CD4-positive, alpha-beta T cell treated with Interleukin-10 for 1 hour (primary cell): ENCODE measurements at regions not wholly inside any gene's neighbourhood (a gene's known extent, or its start where the extent isn't known, plus 50 kb on each side); places are given as distances from the start of the nearest gene placed in this dataset.

Source experiments
- DNase-seq: peaks from one replicate; pipeline ENCODE4 v3.0.0-alpha.2; 2020

GRCh38 chr18:24741321-24741720, 280.9 kb downstream of the HRH4 start:
- no peak for DNase-seq

- DNase-seq, result no peak
Observed at GRCh38 chr18:24741965-24742724, 281.7 kb downstream of the HRH4 start.

GRCh38 chr18:24754583-24755253, 294.3 kb downstream of the HRH4 start:
- no peak for DNase-seq

DNA sequence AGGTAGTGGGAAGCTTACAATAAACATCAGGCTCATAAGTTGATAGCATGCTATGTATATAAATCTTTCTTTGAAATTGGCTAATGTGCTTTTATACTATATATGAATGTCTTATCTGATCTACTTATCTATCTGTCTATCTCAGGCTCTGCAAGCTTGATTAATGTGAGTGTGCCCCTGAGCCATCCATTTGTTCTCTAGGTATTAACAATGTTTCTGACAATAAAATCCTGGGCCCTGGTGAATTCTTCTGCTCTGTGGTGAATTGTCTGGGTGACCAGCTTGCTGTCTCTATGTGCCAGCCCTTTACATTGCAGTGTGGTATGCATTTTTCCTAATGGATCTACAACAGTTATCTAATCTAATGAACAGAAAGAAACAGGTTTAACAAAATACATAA, 295.9 kb downstream of the HRH4 start:
- no peak for DNase-seq

GRCh38 chr18:24757134-24757533, 296.7 kb downstream of the HRH4 start:
- DNase-seq, result no peak

GRCh38 chr18:24761765-24762164, 301.3 kb downstream of the HRH4 start:
- no peak for DNase-seq

DNA sequence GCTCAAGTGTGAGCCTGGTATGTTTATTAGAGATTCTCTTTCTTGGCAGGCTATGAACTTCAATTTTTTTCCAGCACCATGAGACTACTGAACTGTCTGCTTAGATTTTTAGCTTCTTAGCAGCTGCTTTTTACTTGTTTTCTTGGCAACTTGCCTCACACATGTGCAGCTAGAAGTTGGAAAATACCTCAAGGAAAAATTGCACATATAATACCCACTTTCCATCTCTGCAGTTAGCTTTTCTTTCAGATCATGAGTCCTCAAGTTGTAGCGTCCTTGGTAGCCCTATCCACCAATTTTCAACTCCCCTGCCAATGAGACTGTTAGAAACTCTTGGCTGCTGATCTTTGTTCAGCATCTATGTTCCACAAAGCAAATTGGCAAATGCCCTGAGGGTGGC, 302.1 kb downstream of the HRH4 start:
- no peak for DNase-seq

DNA sequence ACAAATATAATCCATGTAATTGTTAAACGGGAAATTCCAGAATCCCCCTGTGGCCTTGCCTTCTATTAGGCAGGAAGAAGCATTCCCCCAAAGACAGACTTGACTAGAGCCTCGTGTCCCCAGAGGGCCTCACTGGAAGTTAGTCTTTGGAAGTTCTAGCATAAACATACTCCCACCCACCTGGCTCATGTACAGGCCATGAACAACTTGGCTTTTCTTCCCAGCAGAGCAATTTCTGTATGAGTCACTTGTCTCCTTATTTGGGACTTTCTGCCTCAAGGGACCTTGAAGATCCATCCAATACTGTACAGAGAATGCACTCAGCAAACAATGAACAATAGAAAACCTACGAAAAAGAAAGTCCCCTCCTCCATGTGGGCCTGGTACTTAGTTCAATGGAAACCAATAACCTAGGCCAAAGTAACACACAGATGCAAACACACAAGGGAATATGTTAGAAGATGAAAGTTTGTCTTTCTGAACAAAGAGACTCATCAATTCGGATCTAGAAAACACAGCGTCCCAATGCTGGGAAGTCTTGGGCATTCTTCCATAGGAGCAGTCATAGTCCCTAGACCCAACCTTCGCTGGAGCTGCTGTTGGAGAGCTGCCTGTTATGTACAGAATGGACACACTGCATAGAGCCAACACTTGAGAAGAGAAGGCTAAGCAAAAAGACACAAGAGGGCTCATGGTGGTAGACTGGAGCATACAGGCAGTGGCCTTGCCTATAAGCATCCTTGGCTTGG, 303.5 kb downstream of the HRH4 start:
- no peak for DNase-seq

GRCh38 chr18:24764766-24765165, 304.3 kb downstream of the HRH4 start:
- no peak for DNase-seq

- DNase-seq, result no peak
Observed at GRCh38 chr18:24766376-24766775, 305.9 kb downstream of the HRH4 start.

DNA sequence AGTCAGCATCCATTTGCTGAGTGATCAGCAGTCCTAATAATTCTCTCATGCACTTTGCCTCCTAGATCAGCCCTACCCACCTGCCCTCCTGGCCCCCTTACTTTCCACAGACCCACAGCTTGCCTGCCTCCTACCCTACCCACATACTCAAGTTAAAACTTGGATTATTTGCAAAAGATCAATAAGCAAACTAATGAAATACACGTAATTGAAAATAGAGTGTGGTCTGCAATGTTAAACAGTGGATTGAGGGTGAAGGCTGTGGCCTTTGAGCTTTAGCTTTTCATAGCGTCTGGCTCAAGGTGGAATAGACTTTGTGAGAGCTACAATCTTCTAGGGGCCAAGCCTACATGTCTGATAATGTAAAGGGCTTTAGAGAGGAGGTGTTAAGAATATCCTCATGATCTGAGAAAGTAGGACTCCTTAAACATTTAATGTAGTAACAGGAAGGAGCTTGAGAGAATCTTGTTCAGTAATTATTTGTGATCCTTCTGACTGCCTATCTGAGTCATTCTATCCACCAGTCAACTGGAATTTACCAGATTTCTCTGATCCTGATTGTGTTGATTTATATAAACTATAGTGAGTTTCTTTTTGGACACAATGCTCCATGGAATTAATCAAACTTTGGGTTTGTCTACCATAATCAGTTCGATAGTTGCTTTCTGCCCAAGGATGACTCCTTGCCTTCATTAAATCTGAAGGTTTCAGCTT, 310.0 kb downstream of the HRH4 start:
- no peak for DNase-seq

- DNase-seq, result no peak
Observed at GRCh38 chr18:24771300-24771699, 310.9 kb downstream of the HRH4 start.

DNA sequence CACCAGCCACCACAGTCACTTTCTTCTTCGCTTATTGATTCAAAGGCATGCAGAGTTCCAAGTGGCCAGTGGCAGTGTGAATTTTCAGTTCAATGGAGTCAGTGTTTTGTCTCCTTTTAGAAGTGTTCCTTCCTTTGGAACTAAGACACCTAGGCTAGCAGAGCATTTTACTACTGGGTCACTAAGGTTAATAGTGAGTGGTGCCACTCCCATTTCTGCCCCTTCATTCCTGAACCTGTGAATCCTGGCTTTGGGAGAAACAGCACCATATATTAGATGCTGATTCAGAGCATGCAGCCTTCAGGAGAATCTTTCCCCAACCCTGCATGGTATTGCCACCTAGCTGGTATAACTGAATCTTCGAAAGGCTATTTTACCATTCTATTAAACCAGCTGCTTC, 312.7 kb downstream of the HRH4 start:
- DNase-seq, result no peak

- no peak for DNase-seq
Observed at GRCh38 chr18:24776019-24776418, 315.6 kb downstream of the HRH4 start.

DNA sequence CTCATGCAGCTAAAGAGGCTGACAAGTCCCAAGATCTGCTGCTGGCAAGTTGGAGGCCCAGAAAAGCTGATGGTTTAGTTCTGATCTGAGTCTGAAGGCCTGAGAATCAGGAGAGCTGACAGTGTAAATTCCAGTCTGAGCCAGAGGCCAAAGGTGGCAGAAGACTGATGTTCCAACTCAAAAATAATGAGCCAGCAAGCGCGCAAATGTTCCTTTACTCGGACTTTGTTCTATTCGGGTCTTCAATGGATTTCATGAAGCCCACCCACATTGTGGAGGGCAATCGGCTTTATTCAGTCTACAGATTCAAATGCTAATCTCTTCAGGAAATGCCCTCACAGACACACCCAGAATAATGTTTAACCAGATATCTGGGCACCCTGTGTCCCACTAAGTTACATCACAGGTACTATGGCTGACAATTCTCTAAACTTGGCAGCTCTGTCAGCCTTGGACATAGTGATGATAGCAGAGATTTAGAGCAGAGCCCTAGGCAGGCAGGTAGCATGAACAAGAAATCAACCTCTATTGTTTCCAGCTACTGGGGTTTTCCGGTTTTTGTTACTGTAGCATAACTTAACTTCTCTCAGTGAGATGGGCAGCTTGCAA, 318.5 kb downstream of the HRH4 start:
- DNase-seq, result no peak

DNA sequence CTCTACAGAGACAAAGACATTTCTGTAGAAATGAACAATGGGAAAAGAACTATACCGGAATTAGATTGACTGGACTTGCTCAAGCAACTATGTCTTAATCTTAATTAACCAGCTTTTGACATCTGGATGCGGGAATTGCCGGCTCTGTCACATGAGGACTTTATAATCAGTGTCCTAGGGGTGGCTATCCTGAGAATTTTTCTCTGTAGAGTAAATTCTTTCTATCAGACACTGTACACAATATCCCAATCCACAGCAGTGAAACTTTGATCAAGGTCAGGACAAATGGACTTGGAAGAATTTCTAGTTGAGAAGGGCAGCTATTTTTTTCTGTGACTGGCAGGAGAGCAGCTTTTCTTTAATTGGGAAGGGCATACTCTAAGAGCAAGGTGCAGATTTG, 322.1 kb downstream of the HRH4 start:
- DNase-seq, result no peak

- DNase-seq, result no peak
Observed at GRCh38 chr18:24785019-24785418, 324.6 kb downstream of the HRH4 start.

DNA sequence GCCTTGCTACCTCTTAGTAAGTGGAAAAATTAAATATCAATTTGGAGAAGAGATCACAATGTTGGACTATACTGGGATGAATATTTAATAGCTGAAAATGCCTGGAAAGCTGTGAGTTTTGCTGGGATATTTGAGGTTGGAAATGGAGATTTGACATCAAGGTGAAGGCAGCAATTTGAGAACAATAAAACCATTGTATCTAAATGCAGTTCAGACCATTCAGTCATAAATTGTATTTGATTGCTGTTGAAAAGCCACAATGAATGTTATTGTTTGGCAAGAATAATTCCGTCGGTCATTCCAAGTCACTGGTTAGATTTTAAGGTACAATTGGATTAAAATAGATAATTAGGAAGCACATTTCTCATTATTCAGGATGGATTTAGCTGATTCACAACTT, 325.6 kb downstream of the HRH4 start:
- no peak for DNase-seq

DNA sequence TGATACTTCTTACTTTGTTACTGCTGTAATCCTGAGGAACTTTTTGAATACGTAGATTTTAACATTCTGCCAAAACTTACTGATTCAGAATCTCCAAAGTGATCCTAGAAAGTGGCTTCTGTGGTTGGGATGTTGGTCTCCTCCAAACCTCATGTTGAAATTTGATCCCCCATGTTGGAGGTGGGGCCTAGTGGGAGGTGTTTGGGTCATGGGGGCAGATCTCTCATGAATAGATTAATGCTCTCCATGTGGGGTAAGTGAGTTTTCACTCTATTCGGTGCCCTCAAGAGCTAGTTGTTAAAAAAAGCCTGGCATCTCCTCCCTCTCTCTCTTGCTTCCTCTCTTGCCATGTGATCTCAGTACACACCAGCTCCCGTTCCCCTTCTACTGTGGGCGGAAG, 329.9 kb downstream of the HRH4 start:
- DNase-seq, result no peak

DNA sequence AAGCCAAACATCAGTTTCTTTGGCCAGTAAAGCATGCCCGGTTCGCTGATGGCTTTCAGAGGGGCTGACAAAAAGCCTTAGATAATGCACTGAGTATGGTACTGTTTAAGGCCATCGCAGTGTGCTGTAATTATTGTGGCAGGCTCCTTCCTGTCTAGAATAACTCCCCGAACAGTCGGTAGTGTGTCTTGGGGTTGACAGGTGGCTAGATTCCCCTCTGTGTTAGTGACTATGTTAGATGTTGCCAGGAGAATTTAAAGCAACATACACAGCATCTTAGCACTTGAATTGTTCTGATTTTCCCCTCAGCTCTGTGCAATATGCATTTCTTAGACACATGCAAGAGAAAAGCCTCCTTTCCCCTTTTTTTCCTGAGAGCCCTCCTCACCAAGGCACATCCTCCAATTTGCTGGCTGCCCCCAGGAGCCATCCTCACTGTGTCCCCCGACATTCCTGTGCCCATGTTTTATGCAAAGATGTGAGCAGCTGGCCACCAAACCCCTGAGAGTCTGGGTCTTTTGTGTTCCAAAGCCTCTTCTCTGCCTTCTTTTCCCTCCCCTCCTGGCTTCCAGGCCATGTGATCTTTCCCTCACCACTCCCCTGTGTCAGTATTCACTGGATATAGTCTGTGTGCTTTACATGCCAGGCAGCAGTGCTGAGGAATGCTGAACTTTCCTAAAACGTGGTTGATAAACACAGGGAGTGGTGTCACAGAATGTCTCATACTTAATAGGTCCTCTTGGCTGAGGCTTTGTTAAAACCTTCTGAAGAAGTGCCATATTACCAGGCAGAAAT, 331.5 kb downstream of the HRH4 start:
- DNase-seq, result no peak

DNA sequence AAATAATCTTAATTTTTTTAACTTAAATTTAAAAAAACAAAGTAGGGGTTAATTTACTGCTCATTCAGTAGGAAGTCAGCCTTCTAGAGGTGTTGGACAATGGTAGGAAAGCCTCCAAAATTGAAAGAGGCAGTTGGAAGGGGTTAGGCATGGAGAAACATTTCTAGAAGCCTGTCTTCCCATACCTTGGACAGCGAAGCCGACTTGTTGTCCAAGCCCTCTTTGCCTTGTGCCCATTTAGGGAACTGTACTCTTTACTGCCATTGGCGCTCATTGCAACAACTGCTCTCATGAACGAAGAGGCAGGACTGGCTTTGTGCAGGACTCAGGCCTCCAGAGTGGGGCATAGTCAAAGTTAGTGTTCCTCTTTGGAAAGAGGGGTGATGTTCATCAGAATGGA, 333.3 kb downstream of the HRH4 start:
- DNase-seq, result no peak

DNA sequence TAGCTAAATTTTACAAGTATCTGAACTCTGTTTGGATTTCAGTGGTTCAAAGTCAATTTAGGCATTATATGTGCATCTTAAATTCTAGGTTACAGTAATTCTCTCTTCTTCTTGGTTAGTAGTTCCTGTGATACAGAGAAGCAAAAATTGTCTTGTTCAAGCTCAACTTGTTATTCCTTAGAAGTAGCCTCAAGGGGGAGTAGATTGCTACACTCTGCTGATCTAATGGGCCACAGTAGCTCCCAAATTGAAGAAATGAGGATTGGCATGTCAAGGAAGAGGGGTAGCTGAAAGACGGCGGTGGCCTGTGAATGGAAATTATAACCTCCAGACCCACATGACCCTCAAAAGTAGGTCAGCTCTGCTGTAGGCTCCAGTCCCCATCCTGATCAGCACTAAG, 334.7 kb downstream of the HRH4 start:
- DNase-seq, result no peak
